Karpas-422 (cell line): ENCODE measurements at regions not wholly inside any gene's neighbourhood (a gene's known extent, or its start where the extent isn't known, plus 50 kb on each side); places are given as distances from the start of the nearest gene placed in this dataset.

Experiments used
- DNase-seq: peaks from one replicate; pipeline ENCODE4 v3.0.0-alpha.2; 2015
- H2AFZ ChIP-seq: fragments of 200-600 bp; sonication (generic); 2 replicates; pipeline ENCODE4 v1.6.1; 2014; ENCODE audit warnings: antibody characterized with exemption, low read length, mixed read lengths
- H3K27ac ChIP-seq: fragments of 200-600 bp; sonication (generic); 2 replicates; pipeline ENCODE4 v1.5.1; 2014; ENCODE audit warnings: mild to moderate bottlenecking, low read length, moderate library complexity
- H3K27me3 ChIP-seq: fragments of 200-600 bp; sonication (generic); 2 replicates; pipeline ENCODE4 v1.6.1; 2014; ENCODE audit warnings: low read length, mixed read lengths
- H3K36me3 ChIP-seq: fragments of 200-600 bp; sonication (generic); 2 replicates; pipeline ENCODE4 v1.6.1; 2014; ENCODE audit warnings: low read length, mixed read lengths; ENCODE audit not compliant: insufficient read depth
- H3K4me1 ChIP-seq: fragments of 200-600 bp; sonication (generic); 2 replicates; pipeline ENCODE4 v1.6.1; 2014; ENCODE audit warnings: mild to moderate bottlenecking, low read length, mixed read lengths
- H3K4me2 ChIP-seq: fragments of 200-600 bp; sonication (generic); 2 replicates; pipeline ENCODE4 v1.6.1; 2014; ENCODE audit warnings: low read length, low read depth, mild to moderate bottlenecking; ENCODE audit not compliant: poor library complexity, severe bottlenecking
- H3K4me3 ChIP-seq: fragments of 200-600 bp; sonication (generic); 2 replicates; pipeline ENCODE4 v1.5.1; 2014; ENCODE audit warnings: mild to moderate bottlenecking, antibody characterized with exemption, low read length, mixed read lengths
- H3K79me2 ChIP-seq: fragments of 200-600 bp; sonication (generic); 2 replicates; pipeline ENCODE4 v1.6.1; 2014; ENCODE audit warnings: mild to moderate bottlenecking, low read length, mixed read lengths
- H3K9ac ChIP-seq: fragments of 200-600 bp; sonication (generic); 2 replicates; pipeline ENCODE4 v1.6.0; 2014; ENCODE audit warnings: low read length
- H3K9me2 ChIP-seq: fragments of 200-600 bp; sonication (generic), shearing (Covaris generic); replicated peaks from 2 replicates; pipeline ENCODE4 v1.6.0; 2014; ENCODE audit warnings: mild to moderate bottlenecking, low read length, moderate library complexity; ENCODE audit not compliant: insufficient read depth
- H3K9me3 ChIP-seq: fragments of 300-700, 200-600 bp; sonication (generic); 2 replicates; pipeline ENCODE4 v1.6.1; 2014; ENCODE audit warnings: low read length, mixed read lengths
- H4K20me1 ChIP-seq: fragments of 200-600 bp; sonication (generic); 2 replicates; pipeline ENCODE4 v1.6.1; 2014; ENCODE audit warnings: mild to moderate bottlenecking, antibody characterized with exemption, low read length, low read depth; ENCODE audit not compliant: insufficient read depth

GRCh38 chr17:34141590-34141989 is 113.5 kb upstream of the CCL2 start:
- Histone ChIP-seq H2AFZ (no peak overlapping the region), H3K27me3 (no peaks in the 10 kb centered on the region), H3K9ac (no peak overlapping the region), H3K79me2 (no peaks in the 10 kb centered on the region), H3K4me3 (no peak overlapping the region), H3K9me3 (no peaks in the 10 kb centered on the region), H4K20me1 (no peaks in the 10 kb centered on the region), H3K27ac (no peak overlapping the region), H3K36me3 (no peaks in the 10 kb centered on the region), H3K4me2 (no peak overlapping the region), H3K4me1 (no peaks in the 10 kb centered on the region), H3K9me2 (no peaks in the 10 kb centered on the region)
- DNase-seq: no peak

- Histone ChIP-seq H4K20me1 (no peaks in the 10 kb centered on the region), H3K4me1 (no peaks in the 10 kb centered on the region), H2AFZ (no peak overlapping the region), H3K9ac (no peak overlapping the region), H3K4me3 (no peak overlapping the region), H3K9me3 (no peaks in the 10 kb centered on the region), H3K36me3 (no peaks in the 10 kb centered on the region), H3K9me2 (no peaks in the 10 kb centered on the region), H3K79me2 (no peaks in the 10 kb centered on the region), H3K27me3 (no peaks in the 10 kb centered on the region), H3K4me2 (no peak overlapping the region), H3K27ac (no peak overlapping the region)
- no peak for DNase-seq
These were observed 111.7 kb upstream of the CCL2 start for GRCh38 chr17:34143430-34143829.

- DNase-seq: peak; percentile 82
- H3K9me2 ChIP-seq: no peaks in the 10 kb centered on the region
- no peaks in the 10 kb centered on the region for H3K36me3 ChIP-seq
These were observed 108.5 kb upstream of the CCL2 start for GRCh38 chr17:34146440-34147043.

GRCh38 chr17:34151102-34151501 is 104.0 kb upstream of the CCL2 start:
- Histone ChIP-seq H3K9me3 (no peaks in the 10 kb centered on the region), H3K4me2 (no peak overlapping the region), H4K20me1 (no peaks in the 10 kb centered on the region), H3K9ac (no peak overlapping the region), H3K9me2 (no peaks in the 10 kb centered on the region), H3K79me2 (no peaks in the 10 kb centered on the region), H3K27me3 (no peaks in the 10 kb centered on the region), H3K4me1 (no peaks in the 10 kb centered on the region), H2AFZ (no peak overlapping the region), H3K27ac (no peak overlapping the region), H3K4me3 (no peak overlapping the region), H3K36me3 (no peaks in the 10 kb centered on the region)
- DNase-seq: no peak

More at GRCh38 chr17:34146440-34147043, 108.5 kb upstream of the CCL2 start:
- Histone ChIP-seq H3K27me3 (no peaks in the 10 kb centered on the region), H4K20me1 (no peaks in the 10 kb centered on the region), H3K4me3 (no peak overlapping the region), H3K27ac (no peak overlapping the region), H3K4me1 (no peaks in the 10 kb centered on the region), H3K79me2 (no peaks in the 10 kb centered on the region), H3K4me2 (no peak overlapping the region), H3K9me3 (no peaks in the 10 kb centered on the region), H3K9ac (no peak overlapping the region), H2AFZ (no peak overlapping the region)

- H3K27me3 ChIP-seq: no peaks in the 10 kb centered on the region
- no peaks in the 10 kb centered on the region for H3K4me1 ChIP-seq
- no peak overlapping the region for H3K4me3 ChIP-seq
- H2AFZ ChIP-seq: no peak overlapping the region
- no peaks in the 10 kb centered on the region for H3K9me2 ChIP-seq
- no peak overlapping the region for H3K9ac ChIP-seq
- no peak for DNase-seq
- no peak overlapping the region for H3K4me2 ChIP-seq
- H3K36me3 ChIP-seq: no peaks in the 10 kb centered on the region
- H3K79me2 ChIP-seq: no peaks in the 10 kb centered on the region
- H3K9me3 ChIP-seq: no peaks in the 10 kb centered on the region
- H4K20me1 ChIP-seq: no peaks in the 10 kb centered on the region
- no peak overlapping the region for H3K27ac ChIP-seq
These were observed 101.1 kb upstream of the CCL2 start for GRCh38 chr17:34153991-34154390.

- Histone ChIP-seq H2AFZ (no peak overlapping the region), H3K4me1 (no peaks in the 10 kb centered on the region), H3K9me2 (no peaks in the 10 kb centered on the region), H3K36me3 (no peaks in the 10 kb centered on the region), H3K79me2 (no peaks in the 10 kb centered on the region), H3K9ac (no peak overlapping the region), H4K20me1 (no peaks in the 10 kb centered on the region), H3K4me2 (no peak overlapping the region), H3K27ac (no peak overlapping the region), H3K4me3 (no peak overlapping the region), H3K9me3 (no peaks in the 10 kb centered on the region), H3K27me3 (no peaks in the 10 kb centered on the region)
- no peak for DNase-seq
These were observed 99.9 kb upstream of the CCL2 start for GRCh38 chr17:34154961-34155730.

GRCh38 chr17:34155947-34156346 is 99.1 kb upstream of the CCL2 start:
- Histone ChIP-seq H3K9ac (no peak overlapping the region), H3K4me2 (no peak overlapping the region), H2AFZ (no peak overlapping the region), H3K27ac (no peak overlapping the region), H3K36me3 (no peaks in the 10 kb centered on the region), H3K4me3 (no peak overlapping the region), H3K4me1 (no peaks in the 10 kb centered on the region), H4K20me1 (no peaks in the 10 kb centered on the region), H3K27me3 (no peaks in the 10 kb centered on the region), H3K9me2 (no peaks in the 10 kb centered on the region), H3K9me3 (no peaks in the 10 kb centered on the region), H3K79me2 (no peaks in the 10 kb centered on the region)
- DNase-seq: no peak

- Histone ChIP-seq H3K27ac (no peak overlapping the region), H3K9me3 (no peaks in the 10 kb centered on the region), H3K9me2 (no peaks in the 10 kb centered on the region), H3K4me3 (no peak overlapping the region), H3K79me2 (no peaks in the 10 kb centered on the region), H2AFZ (no peak overlapping the region), H3K4me1 (no peaks in the 10 kb centered on the region), H3K27me3 (no peaks in the 10 kb centered on the region), H3K9ac (no peak overlapping the region), H4K20me1 (no peaks in the 10 kb centered on the region), H3K36me3 (no peaks in the 10 kb centered on the region), H3K4me2 (no peak overlapping the region)
- DNase-seq: no peak
These were observed 98.7 kb upstream of the CCL2 start for GRCh38 chr17:34156401-34156740.
